NCI-H510A treated with DMSO at 0.1 percent for 48 hours (cell line): ENCODE measurements at regions not wholly inside any gene's neighbourhood (a gene's known extent, or its start where the extent isn't known, plus 50 kb on each side); places are given as distances from the start of the nearest gene placed in this dataset.

ENCODE experiments used
- DNase-seq: peaks from one replicate; lab custom pipeline; 2025; lab: John Stamatoyannopoulos, UW

DNA sequence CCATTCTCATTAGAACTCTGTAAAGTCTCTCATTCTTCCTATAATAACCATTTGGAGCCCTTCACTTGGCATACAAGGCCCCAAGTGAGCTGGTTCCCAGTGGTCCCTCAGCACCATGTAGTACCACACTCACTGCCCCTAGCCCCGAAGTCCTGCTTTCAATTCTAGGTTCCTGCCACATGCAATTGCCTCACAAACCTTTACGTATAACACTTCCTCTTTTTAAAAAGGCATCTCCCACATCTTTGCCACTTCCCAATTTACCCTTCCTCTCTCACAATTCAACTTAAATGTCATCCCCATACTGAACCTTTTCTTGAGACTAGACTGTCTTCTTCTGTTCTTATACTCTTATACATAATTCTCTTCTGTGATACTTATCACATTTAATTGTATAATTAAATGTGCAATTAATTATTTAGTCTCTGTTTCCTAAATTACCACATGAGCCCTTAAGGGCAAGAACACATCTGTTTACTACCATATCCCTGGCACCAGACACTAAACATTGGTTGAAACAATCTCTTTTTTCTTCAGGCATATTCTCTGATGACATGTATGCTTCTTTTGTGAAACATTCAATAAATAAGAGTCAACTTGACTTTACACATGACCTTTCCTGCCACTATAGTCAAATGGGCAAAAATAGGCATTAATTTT is 304.0 kb downstream of the SPRY2 start:
- DNase-seq: no peak

DNA sequence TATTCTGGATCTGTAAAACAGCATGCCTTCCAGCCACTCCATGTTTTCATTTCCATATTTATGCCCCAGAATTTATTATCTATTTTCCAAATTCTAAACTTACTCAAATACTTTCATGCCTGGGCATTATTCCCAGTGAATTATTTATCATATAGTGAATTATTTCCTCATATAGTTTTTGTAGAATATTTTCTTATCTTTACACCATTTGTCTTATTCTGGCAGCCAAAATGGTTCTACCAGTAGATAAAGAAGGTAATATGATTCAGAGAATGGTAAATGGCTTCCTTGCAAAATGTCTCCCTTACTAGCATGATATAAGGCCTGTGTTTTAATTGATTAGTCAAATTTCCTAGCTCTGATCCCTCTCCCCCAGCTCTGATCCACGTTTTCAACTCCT is 305.8 kb downstream of the SPRY2 start:
- no peak for DNase-seq

DNA sequence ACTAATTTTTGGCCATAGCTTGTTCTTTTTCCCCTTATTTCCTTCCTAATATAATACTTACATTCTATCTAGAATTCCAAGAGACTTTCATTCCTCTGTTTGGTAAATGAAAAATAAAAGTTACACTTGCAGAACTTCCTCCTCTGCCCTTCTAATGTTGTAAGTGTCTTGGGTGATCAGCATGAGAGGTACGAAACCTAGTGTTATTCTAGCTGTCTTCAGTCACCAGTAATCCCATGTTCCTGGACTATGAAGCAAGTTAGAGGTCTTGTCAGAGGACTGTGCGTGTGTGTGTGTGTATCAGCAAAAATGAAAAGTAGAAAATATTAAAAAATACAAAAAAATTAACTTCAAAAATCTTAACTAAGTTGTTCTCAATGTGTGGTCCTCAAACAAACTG is 307.0 kb downstream of the SPRY2 start:
- no peak for DNase-seq

DNA sequence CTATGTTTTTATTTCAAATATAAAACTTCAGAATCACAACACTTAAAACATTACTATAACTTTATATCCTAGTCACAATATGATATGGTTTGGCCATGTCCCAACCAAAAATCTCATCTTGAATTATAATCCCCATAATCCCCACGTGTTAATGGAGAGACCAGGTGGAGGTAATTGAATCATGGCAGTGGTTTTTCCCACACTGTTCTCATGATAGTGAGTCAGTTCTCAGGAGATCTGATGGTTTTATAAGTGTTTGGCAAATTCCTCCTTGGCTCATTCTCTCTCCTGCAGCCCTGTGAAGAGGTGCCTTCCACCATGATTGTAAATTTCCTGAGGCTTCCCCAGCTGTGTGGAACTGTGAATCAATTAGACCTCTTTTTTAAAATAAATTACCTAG is 307.6 kb downstream of the SPRY2 start:
- no peak for DNase-seq

DNA sequence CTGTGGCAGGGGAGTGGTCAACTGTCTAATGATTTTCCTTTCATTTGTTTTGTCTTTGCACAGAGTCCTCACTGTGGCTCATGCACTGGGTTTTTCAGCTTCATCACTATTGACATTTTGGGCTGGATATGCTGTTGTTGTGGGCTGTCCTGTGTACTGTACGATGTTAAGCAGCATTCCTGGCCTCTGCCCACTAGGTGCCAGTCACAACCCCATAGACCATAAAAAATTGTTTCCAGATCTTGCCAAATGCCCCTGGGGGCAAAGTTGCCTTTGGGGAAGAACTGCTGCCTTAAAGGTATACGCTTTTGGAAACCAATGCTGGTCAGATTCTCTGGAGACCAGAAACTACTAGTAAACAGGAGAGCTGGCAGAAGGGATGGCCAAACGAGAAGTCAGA is 310.4 kb downstream of the SPRY2 start:
- DNase-seq: no peak

DNA sequence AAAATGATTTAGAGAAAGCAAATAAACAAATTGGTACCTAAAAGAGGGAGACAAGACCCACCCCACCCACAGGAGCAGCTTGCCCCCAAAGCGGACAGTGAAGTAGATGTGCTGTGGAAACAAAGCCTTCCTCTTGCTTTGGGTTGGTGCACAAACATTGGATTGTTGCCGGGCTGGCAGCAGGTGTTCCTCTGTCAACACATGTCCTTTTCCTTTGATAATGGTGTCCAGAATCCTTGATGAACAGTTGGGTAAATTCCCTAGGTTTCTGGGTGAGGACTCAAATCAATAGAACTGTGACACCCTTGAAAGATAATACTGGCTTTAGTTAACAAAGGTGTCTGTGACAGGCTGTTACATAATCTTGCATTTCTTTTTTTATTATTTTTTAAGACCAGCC is 311.8 kb downstream of the SPRY2 start:
- peak; percentile 43 for DNase-seq

DNA sequence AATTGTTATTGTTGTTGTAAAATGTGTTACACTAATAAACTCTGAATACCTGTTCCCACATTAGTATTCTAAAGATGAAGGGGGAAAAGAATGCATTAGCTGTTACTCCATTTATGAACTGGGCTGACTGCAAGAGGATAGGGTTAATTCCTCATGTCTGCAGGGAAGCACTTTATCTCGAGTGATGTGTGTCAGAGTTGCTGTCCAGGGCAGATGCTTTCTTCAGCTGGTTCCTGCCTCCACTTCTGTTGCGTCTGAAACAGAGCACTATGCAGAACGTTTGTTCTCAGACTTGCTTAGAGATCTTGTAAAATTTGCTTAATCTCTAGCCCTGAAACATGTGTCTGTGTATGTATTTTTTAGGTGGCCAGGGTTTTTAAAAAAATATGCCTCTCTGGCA is 318.8 kb downstream of the SPRY2 start:
- no peak for DNase-seq

DNA sequence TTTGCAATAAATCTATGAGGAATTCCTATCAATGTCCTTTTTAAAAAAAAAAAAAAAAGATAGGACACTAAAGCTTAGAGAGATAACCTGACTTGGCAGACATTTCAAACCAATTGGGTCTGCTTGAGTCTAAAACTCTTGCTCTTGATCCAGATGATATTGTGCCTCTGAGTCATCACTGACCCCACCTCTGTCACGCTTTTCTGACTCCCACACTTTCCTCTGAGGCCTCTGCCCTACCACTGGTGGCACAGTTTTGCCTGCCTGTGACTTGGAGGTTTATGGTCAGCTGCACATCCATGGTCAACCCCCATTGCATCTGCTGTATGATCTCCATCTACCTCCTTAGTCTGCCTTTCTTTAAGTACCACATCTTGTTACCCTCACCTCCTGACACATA is 328.7 kb downstream of the SPRY2 start:
- no peak for DNase-seq

DNA sequence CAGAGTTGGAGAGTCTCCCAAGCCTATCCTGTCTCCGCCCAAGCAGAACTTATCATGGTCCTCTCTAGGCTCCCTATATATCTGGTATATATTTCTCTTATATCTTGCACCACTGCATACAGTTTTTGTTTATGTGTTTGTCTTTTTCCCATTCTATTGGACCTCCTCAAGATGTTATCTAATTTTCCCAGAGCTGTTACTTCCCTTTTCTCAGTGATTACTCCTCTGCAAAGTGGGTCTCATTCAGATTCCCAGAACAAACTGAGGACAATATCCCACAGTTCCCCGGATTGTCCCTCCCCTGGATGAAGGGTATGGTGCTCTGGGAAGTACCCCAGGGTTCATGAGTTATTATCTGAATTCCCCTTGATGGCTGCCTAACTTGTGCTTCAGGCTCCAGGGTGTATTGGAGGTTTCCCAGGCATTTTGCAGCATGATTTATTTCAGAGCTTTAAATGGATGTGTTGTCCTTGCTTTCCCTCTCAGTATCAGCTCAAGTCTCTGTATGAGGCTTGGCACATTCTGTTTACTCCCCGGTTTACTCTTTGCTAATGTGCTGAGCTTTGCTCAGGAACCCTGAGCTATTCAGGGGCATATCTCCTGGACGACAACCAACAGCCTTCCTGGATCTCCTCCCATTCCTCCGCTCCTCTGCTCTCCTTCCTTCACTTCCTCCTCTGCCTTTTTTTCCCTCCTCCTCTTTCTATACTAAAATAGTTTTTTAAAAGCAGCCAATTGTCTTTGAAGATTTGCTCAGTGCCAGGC is 329.3 kb downstream of the SPRY2 start:
- DNase-seq: no peak

DNA sequence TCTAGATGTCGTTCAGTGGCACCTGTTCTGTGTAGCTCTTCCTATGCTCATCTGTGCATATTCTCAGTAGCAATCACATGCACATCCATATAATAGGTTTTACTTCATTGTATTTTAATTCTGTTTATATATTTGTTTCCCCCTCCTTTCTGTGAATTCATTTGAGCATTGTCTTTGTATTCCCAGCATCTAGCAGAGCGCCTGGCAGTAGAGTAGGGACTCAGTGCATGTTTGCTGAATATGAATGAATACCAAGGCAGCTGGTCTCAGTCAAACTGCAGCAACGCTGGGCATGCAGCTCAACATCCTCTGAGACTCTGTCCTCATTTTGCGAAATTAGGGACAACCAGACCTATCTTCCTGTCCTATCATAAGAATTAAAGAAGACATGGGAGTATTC is 330.1 kb downstream of the SPRY2 start:
- no peak for DNase-seq

DNA sequence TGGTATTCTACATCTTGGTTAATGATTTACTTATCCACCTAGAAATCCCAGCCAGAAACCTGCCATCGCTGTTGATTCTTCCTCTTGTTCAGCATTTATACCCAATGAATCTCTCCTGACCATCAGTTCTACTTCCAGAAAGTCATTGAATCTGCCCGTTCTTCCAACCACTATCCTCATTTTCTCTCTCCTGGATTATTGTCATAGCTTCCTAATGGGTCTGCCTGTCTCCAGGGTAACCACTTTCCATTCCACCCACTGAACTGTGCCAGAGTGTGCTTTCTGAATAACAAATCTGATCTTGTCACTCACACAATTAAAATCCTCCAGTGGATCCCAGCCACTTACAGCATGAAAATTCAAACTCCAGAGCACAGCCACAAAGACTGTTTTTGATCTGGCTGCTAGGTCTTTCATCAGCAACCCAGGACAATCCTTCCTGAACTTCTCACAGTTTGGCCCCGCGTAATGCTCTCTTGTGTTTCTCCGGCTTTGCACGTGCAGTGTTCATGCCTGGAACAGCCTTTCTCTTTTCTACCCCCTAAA is 330.6 kb downstream of the SPRY2 start:
- no peak for DNase-seq

DNA sequence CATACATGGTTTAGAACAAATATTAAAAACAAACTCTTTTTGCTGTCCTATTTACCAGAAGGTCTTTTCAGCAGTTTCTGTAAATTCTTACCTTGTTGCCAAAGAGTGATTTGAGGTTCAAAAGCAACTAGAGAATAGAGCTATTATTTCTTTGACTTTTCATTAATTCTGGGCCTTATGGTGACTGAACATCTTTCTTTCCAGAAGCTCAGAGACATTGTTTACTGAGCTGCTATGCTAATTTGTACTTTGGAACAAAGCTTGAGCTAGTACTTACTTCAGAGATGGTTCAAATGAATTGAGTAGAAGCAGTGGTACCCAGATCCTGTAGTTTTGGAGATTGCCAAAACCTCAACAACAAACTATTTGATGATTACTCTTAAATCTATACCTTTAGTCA is 331.2 kb downstream of the SPRY2 start:
- DNase-seq: no peak

DNA sequence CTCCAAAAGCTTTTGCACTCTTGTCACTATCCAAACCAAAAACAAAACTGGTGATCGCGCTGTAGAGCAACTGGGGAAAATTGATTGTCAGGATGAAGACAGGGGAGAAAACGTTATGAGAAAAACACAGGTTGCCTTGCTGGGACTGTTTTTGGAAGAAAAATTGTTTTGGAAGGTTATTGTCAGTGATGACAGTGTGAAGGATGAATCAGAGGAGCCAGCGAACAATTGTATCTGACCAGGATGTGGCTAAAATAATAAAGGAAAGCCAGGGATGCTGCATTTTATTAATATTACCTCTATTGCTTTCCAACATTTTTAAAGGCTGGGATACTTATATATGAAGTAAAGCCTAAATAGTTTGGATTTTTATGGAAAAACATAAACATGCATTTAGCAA is 334.0 kb downstream of the SPRY2 start:
- DNase-seq: no peak

DNA sequence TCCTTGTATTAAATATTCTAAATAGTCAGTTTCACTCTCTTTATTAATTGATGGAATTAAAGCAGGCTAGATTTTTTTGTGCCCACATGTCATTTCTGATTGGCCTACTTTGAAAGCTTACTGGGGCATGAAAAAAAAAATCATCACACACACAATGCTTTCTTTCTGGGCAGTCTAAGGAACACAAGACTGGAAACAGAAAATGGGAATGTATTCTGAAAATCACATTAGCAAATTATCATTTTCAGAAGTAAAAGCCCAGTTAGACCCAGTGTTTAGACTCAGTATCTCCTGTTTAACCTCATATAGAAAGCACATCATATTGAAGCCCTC is 339.4 kb downstream of the SPRY2 start:
- no peak for DNase-seq

DNA sequence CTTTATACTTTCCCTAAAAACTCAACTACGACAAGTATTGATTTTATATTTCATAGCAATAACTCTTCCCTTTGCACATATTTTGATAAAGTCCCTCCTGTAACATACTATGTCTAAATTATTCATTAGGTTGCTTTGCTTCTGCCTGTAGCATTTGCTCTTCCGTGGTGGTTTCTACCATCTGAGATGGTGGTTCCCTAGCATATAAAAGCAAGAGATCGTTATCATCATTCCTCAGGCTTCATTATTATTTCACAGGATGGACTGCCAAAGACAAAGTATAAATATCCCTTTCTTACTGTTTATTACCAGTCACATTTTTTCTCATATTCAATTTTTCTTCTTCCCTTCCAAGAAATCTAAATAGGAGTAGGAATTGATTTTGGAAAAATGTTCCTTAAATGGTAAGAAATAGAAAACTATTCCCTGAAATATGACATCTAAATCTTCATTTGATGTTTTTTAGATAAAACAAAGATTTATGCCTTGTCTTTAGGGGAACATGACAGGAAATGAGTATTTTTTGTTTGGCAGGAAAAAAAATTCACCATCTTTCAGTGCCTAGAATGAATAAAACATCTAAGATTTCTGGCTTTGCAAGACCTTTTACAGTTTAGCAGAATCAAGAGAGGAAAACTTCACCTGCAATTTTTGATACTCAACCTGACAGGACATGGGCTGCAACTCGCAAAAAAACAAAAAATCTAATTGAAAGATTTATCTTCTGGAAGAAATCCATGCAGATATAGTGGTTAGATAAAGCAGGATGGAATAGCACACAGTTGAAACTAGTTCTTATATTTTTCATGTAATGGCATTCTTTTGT is 340.0 kb downstream of the SPRY2 start:
- no peak for DNase-seq

DNA sequence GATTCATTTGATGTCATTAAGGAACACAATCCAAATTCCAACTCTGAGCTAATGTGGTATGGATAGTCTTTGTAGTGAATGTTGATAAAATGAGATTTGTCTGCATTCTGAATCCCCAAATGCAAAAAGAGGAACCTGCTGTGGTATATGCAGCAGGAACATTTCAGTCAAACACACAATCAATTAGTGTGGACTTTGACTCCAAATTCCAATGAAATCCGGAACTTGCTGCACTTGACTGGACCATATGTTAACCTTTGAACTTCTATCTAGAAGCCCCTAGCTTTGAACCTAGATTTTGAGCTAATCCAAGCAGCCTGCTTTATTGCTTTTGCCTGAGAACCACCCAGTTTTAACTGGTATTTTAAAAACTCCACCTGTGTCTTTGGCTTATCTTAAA is 341.3 kb downstream of the SPRY2 start:
- DNase-seq: no peak

DNA sequence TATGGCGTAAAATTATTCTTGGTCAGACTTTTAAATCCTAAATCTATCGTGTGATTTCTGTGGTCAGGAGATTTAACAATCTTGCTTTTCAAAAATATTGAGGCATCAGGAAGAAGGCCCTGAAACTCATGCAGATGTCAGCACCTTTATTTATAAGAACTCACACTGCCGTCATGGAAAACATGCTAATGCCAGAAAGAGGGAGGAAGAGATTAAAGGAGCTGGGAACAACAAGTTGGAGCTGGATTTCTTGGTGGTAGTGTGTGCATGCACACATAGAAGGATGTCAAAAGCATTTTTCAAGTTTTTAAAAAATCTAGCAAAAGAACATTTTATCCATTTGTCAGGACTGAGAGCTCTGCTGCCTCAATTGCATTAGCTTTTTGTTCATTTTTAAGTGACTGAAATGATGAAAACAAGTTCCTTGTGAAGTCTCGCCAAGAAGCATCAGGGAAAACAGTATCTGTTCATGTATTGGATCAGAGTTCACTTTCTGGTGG is 342.5 kb downstream of the SPRY2 start:
- DNase-seq: no peak

DNA sequence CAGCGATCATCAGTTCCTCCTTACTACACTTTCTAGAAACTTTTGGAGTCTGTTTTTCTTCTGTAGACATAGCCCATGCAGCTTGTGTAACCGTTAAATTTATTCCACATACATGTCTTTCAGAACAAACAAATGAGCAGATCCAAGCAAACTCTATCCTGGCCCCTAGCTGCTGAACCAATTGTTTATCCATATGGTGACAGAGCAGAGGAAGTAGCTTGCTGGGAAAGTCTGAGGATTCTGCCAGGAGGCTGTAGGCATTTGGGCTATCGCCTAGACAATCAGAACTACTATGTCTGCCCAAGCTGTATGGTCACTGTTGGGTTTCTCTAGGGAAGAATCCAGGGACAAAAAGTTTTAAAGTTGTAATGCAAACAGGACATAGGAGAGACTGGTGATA is 343.7 kb downstream of the SPRY2 start:
- no peak for DNase-seq

DNA sequence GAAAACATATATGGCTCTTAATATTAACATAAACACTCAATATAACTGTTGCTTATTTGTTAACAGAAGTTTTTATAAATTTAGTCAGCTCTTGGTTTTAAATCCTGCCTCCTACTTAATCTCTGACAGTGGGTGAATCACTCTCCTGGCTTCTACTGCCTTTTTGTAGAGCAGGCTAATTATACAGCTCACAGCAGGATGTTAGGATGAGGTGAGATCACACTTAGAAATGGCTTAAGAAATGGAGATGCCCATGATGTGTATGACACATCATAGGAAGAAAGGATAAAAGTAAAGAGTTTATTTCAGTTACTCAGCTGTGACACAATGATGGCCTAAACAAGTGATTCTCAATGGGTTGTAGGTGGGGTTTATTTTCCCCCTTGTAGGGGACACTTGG is 345.6 kb downstream of the SPRY2 start:
- DNase-seq: no peak

DNA sequence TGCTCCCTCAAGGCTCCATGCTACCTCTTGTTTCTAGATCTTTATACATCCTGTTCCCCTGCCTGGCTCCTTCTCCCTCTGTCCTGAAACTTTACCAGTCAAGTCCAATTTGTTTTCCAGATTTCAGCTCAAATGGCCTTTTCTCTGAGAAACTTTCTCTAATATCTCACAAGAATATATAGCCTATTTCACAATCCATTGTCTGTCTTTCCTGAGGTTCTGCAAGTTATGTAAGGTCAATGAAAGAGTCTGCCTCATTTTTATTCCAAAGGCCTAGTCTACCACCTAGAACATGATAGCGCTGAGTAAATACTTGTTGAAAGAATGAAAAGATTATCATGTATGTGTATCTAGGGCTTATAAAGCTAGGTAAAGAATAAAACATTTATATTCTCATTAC is 348.8 kb downstream of the SPRY2 start:
- DNase-seq: no peak

DNA sequence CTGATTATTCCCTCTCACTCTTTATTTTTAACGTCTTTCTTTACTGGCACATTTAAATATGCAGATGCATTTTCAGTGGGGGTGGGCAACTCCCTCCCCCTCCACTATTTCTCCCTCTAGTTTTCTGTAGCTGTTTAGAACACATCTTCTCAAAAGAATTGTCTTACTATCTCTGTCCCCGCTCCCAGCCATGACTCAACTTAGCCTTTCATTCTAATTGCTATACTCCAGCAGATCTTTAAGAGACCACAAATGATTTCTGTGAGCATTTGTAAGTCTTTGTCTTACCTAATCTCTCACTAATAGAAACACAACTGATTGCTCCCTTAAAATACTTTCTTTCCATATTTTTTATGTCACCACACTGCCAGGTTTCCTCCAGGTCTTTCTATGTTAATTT is 350.9 kb downstream of the SPRY2 start:
- no peak for DNase-seq

DNA sequence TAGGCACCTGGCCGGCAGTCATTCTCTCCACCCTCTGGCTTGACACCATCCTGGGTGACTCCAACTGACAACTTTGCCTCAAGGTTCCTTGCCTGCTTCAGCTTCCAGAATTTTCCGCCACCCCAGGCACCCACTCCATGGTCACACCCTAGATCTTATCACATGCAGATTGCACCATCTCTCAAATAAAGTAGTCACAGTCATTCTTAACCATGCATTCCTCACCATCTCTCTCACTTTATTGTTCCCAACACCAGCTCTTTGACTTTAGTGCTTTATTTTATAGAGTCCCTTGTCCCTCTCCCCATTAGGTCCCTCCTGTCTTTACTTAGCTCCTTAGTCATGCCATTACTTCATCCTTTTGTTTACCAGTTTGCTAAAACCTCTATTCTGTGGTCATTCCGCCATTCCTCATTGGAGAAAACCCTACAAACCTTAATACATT is 351.7 kb downstream of the SPRY2 start:
- DNase-seq: no peak

DNA sequence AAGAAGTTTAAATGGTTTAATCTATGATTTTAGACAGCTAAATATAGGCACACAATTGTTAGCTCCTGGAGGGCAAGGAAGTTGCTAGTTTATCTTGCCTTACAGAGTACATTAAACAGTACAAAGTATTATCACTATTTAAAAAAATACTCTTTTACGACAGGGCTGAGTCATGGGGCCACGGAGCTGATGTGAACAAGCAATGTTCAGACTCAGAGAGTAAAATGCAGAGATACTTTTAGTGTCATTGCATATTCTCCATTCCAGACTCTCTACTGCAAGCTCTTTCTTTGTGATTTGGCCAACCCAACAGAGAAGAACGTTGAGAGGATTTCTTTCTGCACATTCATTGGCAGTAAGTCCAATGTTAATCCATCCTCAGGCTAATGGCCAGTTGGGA is 352.4 kb downstream of the SPRY2 start:
- no peak for DNase-seq
